RWPE1 (cell line): ENCODE measurements at regions not wholly inside any gene's neighbourhood (a gene's known extent, or its start where the extent isn't known, plus 50 kb on each side); places are given as distances from the start of the nearest gene placed in this dataset.

ENCODE experiments used
- CTCF ChIA-PET: fragments of 350-600 bp; sonication (Branson Sonifier 250); formaldehyde crosslinking; extraction: SDS; loops from one replicate; lab custom pipeline; 2021; lab: Yijun Ruan, JAX
- POLR2A ChIA-PET: fragments of 400-600 bp; formaldehyde crosslinking; extraction: SDS; loops from one replicate; lab custom pipeline; 2020; ENCODE audit warnings: antibody characterized with exemption; ENCODE audit not compliant: low non-redundant PET; lab: Yijun Ruan, JAX
- DNase-seq: peaks from one replicate; pipeline ENCODE4 v3.0.0; 2012; ENCODE audit warnings: low spot score
- H3K27ac ChIP-seq: fragments of 450-650 bp; 2 replicates; pipeline ENCODE4 v1.5.1; 2017
- CTCF ChIP-seq: fragments of 450-650 bp; conservative IDR thresholded peaks from 2 replicates; pipeline ENCODE4 v1.5.1; 2017; ENCODE audit warnings: low read depth, mild to moderate bottlenecking

- H3K27ac ChIP-seq, result no peak overlapping the region
- no peak for DNase-seq
- CTCF ChIA-PET, result no interaction called here
Measured at GRCh38 chr4:34280131-34280530, 1964.2 kb downstream of the ARAP2 start.

DNA sequence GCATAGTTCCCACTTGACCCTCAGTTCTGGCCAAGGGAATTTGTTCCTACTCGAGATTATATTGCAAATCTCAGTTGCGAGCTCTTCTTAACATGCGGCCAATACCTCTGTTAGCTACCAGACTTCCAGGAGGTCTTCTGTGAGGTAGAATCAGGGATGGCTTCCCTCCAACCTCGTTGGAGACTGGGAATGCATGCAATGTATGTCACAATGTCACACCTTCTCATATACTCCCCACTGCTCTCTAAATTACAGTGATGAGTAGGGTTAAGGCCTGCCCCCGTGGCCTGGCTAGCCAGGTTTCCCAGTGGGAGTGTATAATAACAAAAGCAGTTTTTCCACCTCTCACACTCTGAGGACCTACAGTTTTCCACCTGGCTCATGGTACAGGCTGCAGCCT lies 1962.5 kb downstream of the ARAP2 start:
- CTCF ChIA-PET, result interaction anchor here (0.8 kb wide), 1 partner anchor 12 kb away, joined by 3 read pairs; no protein-coding TSS in a partner anchor
- POLR2A ChIA-PET, result no interaction called here

More at GRCh38 chr4:34280131-34280530, 1964.2 kb downstream of the ARAP2 start:
- POLR2A ChIA-PET, result no interaction called here
- TF ChIP-seq CTCF, result no peak

GRCh38 chr4:34289489-34289888 lies 1954.8 kb downstream of the ARAP2 start:
- TF ChIP-seq CTCF, result no peak
- DNase-seq, result no peak
- ChIA-PET CTCF (no interaction called here), POLR2A (no interaction called here)
- no peak overlapping the region for H3K27ac ChIP-seq

More for the DNA sequence above, 1962.5 kb downstream of the ARAP2 start:
- no peak for DNase-seq
- TF ChIP-seq CTCF, result no peak
- H3K27ac ChIP-seq, result no peak overlapping the region

DNA sequence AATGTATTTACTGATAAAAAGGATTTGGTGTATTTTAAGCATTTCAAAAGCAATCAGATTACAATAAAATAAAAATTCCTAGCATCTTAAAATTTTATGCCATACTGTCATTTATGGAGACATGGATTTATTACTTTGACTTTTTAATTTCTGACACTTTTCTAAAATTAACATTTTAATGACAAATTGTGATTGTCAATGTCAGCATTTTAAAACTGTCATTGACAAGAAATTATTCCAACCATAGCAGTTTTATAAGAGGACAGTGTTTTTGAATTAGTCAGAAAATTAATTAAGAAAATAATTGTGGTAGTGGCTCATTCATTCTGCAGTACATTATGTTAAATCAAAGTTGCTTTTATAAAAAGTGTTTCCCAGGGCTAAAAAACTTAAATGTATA lies 1954.4 kb downstream of the ARAP2 start:
- no peak for TF ChIP-seq CTCF
- DNase-seq, result no peak
- CTCF ChIA-PET, result no interaction called here
- H3K27ac ChIP-seq, result no peak overlapping the region
- POLR2A ChIA-PET, result no interaction called here

- DNase-seq, result no peak
- no peak for TF ChIP-seq CTCF
- H3K27ac ChIP-seq, result no peak overlapping the region
- POLR2A ChIA-PET, result no interaction called here
- CTCF ChIA-PET, result no interaction called here
Measured at GRCh38 chr4:34293459-34293858, 1950.9 kb downstream of the ARAP2 start.

- no peak overlapping the region for H3K27ac ChIP-seq
- no peak for TF ChIP-seq CTCF
- ChIA-PET CTCF (no interaction called here), POLR2A (no interaction called here)
- DNase-seq, result no peak
Measured at GRCh38 chr4:34309383-34309906, 1934.9 kb downstream of the ARAP2 start.
